GM18505 (cell line): ENCODE measurements at regions not wholly inside any gene's neighbourhood (a gene's known extent, or its start where the extent isn't known, plus 50 kb on each side); places are given as distances from the start of the nearest gene placed in this dataset.

ENCODE experiments used
- ATAC-seq: cut with Tn5 transposase; IDR thresholded peaks from one replicate; pipeline ENCODE4 v1.9.1; 2021; ENCODE audit not compliant: unreplicated experiment
- POLR2A ChIP-seq: IDR thresholded peaks from 4 replicates; pipeline ENCODE4 v1.6.1; 2011; ENCODE audit warnings: borderline replicate concordance; ENCODE audit not compliant: insufficient read depth, insufficient read length; ENCODE audit errors: extremely low read depth

DNA sequence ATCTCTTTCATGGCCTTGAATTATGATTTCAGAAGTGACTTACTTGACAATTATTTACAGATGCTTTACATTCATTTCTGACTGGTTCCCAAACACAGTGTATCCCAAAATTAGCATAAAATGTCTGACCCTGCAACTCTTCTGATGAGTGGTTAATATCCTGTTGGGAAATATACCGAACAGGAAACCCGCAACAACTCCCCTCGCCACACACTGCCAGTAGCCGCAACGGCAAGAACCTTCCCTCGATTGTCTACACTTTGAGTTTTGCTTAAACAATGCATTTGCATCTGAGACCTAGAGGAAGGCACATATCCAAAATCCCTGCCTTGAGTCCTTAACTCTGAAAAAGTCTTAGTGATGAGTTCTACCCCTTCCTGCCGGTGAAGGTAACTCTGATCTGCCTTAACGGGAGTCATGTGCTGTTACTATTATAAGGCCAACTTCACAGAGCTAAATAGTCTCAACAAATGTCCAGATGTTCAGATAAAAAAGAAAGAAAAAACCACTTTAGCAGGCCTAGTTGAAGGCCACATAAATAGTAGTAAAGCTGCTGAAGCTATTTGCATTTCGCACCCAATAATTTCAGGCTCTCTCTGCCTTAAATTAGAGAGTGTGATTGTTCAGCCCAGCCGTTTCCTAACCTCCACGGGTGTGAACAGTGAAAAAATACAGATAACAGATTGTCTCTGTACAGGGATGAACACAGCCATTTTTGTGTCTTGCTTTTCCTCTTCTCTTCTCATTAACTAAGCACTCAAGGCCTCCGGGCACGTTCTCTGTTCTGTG is 321.1 kb downstream of the HS3ST3B1 start:
- no peak for TF ChIP-seq POLR2A
- no peak for ATAC-seq

DNA sequence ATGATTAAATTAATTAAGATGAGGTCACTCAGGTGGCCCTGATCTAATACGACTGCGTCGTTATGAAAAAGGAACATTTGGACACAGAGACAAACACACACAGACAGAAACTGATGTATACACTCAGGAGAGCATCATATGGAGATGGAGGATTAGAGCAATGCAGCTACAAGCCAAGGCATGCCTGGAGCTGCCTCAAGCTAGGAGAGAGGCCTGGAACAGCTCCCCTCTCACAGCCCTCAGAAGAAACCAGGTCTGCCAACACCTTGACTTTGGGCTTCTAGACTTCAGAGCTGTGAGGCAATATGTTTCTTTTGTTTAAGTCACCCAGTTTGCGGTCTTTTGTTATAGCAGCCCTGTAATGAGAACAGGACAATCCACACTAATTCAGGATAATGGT is 318.9 kb downstream of the HS3ST3B1 start:
- no peak for ATAC-seq
- TF ChIP-seq POLR2A = no peak

DNA sequence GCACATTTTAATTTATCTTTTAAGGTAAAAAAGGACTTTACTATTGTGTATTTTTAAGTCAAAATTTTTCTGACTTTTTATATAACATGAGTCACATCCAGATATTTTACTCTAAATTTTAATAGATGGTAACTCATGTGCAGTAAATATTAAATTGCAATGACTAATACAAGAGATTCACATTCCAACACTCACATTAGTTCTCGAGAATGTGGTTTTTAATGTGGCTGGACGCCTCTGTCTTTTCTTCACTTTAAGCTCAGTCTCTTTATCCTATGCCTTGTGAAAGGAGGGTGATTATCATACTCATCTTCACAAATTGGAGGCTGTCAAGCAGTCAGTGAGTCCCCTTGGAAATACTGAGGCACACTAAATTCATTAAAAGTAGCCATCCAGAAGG is 315.6 kb downstream of the HS3ST3B1 start:
- no peak for TF ChIP-seq POLR2A
- ATAC-seq = no peak

DNA sequence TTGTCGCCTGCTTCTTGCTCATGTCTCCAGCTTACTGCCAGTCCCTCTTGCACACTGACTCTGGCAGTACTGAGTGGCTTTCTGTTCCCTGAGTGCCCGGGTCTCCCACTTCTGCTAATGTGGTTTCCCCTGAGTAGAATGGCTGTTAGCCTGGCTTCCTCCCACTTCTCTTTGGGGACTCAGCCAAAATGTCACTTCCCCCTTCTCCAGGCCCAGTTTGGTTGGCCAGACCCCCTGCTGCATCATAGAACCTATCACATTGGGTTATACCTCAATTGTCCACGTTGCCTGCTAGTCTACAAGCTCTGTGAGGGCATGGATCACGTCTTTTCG is 304.4 kb downstream of the HS3ST3B1 start:
- ATAC-seq = no peak
- no peak for TF ChIP-seq POLR2A

DNA sequence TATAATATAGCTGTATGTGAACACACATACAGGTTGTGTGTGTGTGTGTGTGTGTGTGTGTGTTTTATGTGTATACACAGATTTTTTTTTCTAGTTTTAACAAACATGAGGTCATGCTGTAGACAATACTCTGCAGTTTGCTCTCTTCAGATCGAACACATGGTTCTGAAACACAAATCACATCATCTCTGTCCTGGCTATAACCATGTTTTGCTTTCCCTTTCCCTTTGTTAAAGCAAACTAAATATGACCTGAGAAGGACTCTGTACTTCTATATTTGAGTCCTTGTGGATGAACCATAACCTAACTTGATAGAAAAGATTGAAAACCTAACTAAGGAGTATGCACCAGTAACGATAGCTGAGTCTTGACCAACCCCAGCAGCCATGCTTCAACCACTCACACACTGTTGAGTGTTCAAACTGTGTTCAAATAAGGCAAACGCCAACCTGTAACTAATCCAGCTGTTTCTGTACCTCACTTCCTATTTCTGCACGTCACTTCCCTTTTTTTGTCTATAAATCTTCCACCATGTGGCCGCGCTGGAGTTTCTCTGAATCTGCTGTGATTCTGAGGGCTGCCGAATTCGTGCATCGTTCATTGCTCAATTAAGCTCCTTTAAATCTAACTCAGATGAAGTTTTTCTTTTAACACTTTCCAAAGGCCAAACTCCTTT is 303.8 kb downstream of the HS3ST3B1 start:
- TF ChIP-seq POLR2A = no peak
- ATAC-seq = no peak

DNA sequence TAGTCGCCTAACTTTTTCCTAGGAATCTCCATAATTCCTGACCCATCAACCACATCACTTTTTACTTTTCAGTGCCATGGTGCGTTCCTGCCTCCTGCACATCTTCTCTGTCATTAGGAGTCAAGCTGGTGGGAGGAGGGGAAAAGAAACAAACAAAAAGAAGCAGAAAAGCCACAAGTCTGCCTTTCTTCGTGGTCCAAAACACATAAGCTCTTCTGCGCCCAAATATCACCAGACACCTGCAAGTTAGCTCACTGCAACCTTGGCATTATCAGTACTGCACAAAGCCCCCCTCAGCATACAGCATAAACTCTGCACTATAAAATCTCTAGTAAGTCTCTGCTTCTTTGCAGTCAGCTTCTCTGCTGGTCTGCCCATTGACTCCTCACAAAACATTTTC is 295.3 kb downstream of the HS3ST3B1 start:
- no peak for ATAC-seq
- no peak for TF ChIP-seq POLR2A

DNA sequence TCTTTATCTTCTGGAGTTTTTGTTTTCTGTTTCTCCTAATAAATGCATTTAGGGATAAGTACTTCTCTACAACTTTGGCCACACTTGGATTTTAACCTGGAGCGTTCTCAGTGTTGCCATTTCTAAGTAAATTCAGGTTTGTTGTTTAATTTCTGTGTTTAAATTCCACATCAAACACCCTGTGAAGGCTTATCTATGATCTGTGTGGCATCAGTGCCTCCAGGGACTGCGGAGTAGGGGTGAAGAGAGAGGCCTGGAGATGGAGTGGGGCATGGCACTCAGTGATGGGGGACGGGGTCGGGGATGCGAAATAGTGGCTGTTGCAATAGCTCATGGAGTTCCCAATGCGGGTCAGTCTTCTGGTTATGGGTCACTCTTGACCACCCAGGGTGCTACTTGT is 294.8 kb downstream of the HS3ST3B1 start:
- ATAC-seq = no peak
- no peak for TF ChIP-seq POLR2A

DNA sequence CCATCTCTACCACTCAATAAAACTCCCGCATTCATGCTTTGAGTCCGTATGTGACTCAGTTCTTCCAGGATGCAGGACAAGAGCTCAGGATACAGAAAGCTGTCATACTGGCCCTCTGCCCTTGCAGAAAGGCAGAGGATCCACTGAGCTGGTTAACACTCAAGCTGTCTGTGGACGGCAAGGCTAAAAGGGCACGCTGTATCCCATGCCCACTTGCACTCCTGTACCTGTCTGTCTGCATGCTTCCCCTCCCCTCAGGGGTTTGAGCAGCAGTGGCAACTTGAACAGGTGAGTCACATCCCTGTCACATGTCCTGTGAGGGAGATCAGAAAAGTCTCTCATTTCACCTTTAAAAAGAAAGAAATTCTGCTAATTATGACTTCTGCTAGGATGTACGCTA is 293.8 kb downstream of the HS3ST3B1 start:
- TF ChIP-seq POLR2A = no peak
- no peak for ATAC-seq

DNA sequence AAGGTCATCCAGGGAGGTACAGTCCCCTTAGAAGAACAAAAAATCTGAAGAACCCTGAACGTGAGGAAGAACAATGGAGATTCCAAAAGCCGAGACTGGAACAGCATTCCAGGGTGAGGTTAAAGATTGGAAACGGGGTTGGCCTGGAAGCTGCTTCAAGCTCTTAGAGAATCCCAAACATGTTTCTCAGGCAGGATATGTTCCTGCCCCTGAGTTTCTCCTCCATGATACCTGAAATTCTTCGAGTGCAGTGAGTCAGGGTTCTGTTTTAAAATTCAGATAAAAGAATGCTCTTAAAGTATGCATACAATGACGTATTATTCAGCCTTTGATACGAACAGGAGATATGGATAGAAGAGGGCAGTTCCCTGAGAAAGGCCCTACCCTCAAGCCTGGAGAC is 293.1 kb downstream of the HS3ST3B1 start:
- TF ChIP-seq POLR2A = no peak
- no peak for ATAC-seq

DNA sequence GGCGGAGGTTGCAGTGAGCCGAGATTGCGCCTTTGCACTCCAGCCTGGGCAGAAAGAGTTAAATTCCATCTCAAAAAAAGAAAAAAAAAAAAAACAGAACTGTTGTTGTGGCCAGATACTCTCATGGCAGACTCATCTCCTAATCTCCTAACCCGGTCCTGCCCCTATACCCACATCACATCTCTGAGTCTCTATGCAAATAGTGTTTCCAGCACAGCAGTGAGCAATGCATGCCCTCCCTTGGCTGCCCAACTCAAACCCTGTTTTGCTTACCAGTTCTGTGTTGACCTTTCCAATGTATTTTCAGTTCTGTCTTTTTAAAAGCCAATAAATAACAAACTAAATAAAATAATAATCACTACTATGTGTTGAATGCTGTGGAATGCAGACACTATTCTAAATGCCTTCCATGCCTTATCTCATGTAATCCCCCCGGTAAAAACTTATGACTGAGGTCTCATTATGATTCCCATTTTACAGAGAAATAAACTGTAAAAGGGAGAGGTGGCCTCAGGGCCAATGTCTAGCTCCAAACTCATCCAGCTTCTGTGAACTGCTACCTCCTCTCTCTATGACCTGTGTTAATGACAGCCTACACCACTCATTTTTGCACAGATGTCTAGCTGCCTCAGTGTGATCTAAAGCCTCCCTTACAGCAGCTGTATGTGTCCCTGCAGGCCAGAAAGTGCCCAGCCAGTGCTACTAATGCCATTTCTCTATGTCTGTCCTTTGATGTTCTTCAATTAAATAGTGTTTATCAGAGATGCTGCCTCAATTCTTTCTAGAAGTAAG is 289.8 kb downstream of the HS3ST3B1 start:
- TF ChIP-seq POLR2A = no peak
- no peak for ATAC-seq

DNA sequence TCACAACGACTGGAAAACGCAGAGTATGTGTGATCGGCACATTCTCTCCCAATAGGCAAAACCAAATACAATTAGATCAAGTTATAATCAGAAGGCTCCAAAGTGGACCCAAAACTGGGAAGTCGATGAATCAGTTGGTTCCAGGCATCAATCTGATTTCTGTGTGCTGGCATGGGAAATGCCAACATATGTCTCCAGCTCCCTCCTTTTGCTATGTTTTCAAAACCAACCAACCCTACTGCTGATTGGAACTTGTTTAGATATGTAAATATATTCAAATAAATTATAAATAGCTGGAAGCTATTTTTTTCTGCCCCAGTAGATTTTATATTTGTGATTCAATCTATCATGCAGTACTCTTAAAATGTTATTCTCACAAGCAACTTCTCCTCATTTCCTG is 284.2 kb downstream of the HS3ST3B1 start:
- no peak for TF ChIP-seq POLR2A
- no peak for ATAC-seq

DNA sequence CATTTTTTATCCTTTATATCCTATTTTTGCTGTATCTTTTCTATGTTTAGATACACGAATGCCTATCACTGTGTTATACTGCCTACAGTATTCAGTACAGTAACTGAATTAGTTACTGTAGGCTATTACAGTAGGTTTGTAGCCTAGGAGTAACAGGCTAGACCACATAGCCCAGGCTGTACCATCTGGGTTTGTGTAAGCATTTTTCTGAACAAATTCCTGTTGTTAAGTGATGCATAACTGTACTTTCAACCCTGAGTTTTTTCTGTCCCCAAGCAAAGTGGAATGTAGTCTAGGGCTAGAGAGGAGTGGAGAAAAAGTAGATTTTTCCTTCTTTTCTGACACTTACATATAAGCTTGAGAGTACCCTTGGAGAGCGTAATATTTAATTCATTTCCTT is 282.1 kb downstream of the HS3ST3B1 start:
- no peak for TF ChIP-seq POLR2A
- no peak for ATAC-seq

DNA sequence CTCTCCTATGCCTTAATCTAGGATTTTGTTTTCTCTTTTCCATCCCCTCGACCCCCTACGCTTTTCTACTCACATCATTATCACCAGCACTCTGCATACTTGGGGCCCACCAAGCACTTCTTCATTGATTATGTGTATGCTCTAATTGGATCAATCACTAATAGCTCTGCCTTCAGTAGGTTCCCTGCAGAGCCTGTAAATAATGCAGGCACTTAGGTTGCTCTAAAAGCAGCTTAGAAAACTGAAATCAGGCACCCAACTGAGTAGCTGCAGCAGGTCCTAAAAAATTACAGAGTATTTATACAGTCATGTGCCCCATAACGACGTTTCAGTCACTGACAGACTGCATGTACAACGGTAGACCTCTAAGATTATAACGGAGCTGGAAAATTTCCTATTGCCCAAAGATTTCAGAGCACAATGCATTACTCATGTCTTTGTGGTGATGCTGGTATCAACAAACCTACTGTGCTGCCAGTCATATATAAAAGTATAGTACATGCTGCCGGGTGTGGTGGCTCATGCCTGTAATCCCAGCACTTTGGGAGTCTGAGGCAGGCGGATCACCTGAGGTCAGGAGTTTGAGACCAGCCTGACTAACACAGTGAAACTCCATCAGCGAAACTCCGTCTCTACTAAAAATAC is 280.4 kb downstream of the HS3ST3B1 start:
- ATAC-seq = no peak
- TF ChIP-seq POLR2A = no peak
